Esophagus squamous epithelium (tissue), 5 donors: ENCODE measurements at regions not wholly inside any gene's neighbourhood (a gene's known extent, or its start where the extent isn't known, plus 50 kb on each side); places are given as distances from the start of the nearest gene placed in this dataset.

Experiments used
- DNase-seq: peaks from one replicate; lab custom pipeline; 2025; lab: John Stamatoyannopoulos, UW
- H3K27ac ChIP-seq, 4 donors: fragments of 200-600 bp; sonication (generic); one replicate each; pipeline ENCODE4 v1.5.1; 2016 to 2019; ENCODE audit warnings: mild to moderate bottlenecking in 1 of 4
- H3K27me3 ChIP-seq, 4 donors: fragments of 200-600 bp; sonication (generic); 1 replicate in 3 of 4; 2 replicates in 1 of 4; pipeline versions ENCODE4 v1.5.1 to v1.6.0; 2017 to 2021; ENCODE audit warnings: antibody characterized with exemption in 1 of 4
- H3K36me3 ChIP-seq, 3 donors: fragments of 200-600 bp; sonication (generic); one replicate each; pipeline ENCODE4 v1.5.1; 2016 to 2019
- H3K4me1 ChIP-seq, 3 donors: fragments of 200-600 bp; sonication (generic); one replicate each; pipeline ENCODE4 v1.5.1; 2017 to 2019
- H3K4me3 ChIP-seq, 4 donors: fragments of 200-600 bp; sonication (generic); 1 replicate in 3 of 4; 2 replicates in 1 of 4; pipeline ENCODE4 v1.5.1; 2016 to 2019; ENCODE audit warnings: mild to moderate bottlenecking in 2 of 4, moderate library complexity in 1 of 4
- H3K9me3 ChIP-seq, 3 donors: fragments of 200-600 bp; sonication (generic); one replicate each; pipeline ENCODE4 v1.5.1; 2016 to 2019
- POLR2A ChIP-seq, 4 donors: fragments of 450-650 bp; IDR thresholded peaks; one replicate each; pipeline ENCODE4 v1.6.1; 2017; ENCODE audit warnings: antibody characterized with exemption in 4 of 4, mild to moderate bottlenecking in 4 of 4, moderate library complexity in 3 of 4
- WGBS, 2 donors: methylation state at CpG; one replicate each; pipeline ENCODE4 v1.1.5; 2018; 5-methylcytosine and 5-hydroxymethylcytosine counted together
- intact Hi-C: fragments of 100-400 bp; cut with DNase I; formaldehyde crosslinking; loops from one replicate; pipeline ENCODE4 v1.15.0; 2022
- TF ChIP-seq, protein P1 (sequence below), 6 experiments: fragments of 450-650 bp in 4 of 6; fragments of 200-600 bp in 2 of 6; sonication (generic) in 2 of 6; IDR thresholded peaks; one replicate each; pipeline ENCODE4 v1.5.1; 2016 to 2019; ENCODE audit warnings: antibody characterized with exemption in 6 of 6, mild to moderate bottlenecking in 4 of 6, moderate library complexity in 4 of 6
- donor health status: DM: yes; HTN: yes; CAD: no.

DNA sequence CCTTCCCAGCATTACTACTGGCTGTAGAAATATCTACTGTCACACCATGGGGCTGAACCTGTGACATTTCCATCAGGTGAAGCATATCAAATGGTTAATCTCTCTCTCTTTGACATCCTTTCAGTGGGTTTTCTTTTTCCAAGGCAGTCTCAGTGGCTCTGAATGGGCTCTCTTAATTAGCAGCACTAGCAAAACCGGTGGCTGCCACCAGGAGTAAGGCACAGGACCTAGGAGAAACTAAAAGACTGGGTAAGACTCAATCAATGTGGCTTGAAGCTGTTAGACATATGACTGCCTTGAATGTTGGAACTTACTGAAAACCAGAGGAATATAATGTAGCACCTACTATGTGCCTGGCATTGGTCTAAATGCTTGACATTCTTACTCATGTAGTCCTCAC is 445.0 kb upstream of the KIF2A start:
- no peak for DNase-seq
- Histone ChIP-seq H3K4me1 (no peaks in the 10 kb centered on the region), H3K36me3 (no peaks in the 10 kb centered on the region), H3K27me3 (no peaks in the 10 kb centered on the region), H3K9me3 (no peaks in the 10 kb centered on the region), H3K27ac (no peak overlapping the region), H3K4me3 (no peak overlapping the region)
- TF ChIP-seq, protein P1, sequence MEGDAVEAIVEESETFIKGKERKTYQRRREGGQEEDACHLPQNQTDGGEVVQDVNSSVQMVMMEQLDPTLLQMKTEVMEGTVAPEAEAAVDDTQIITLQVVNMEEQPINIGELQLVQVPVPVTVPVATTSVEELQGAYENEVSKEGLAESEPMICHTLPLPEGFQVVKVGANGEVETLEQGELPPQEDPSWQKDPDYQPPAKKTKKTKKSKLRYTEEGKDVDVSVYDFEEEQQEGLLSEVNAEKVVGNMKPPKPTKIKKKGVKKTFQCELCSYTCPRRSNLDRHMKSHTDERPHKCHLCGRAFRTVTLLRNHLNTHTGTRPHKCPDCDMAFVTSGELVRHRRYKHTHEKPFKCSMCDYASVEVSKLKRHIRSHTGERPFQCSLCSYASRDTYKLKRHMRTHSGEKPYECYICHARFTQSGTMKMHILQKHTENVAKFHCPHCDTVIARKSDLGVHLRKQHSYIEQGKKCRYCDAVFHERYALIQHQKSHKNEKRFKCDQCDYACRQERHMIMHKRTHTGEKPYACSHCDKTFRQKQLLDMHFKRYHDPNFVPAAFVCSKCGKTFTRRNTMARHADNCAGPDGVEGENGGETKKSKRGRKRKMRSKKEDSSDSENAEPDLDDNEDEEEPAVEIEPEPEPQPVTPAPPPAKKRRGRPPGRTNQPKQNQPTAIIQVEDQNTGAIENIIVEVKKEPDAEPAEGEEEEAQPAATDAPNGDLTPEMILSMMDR (IDR thresholded peaks at IDR 0.05) = no peak
- no peak for TF ChIP-seq POLR2A (IDR thresholded peaks at IDR 0.05)
- intact Hi-C loops = no loop called here
- WGBS, 2 donors = 30% methylated on average over 1 of the region's 1 CpG; no CpG with 5 or more reads in 1 of the 2 donors

GRCh38 chr5:61866930-61867329 is 439.1 kb upstream of the KIF2A start:
- intact Hi-C loops = no loop called here
- no peaks in the 10 kb centered on the region for H3K27me3 ChIP-seq
- no peaks in the 10 kb centered on the region for H3K36me3 ChIP-seq
- H3K4me1 ChIP-seq = no peaks in the 10 kb centered on the region
- H3K9me3 ChIP-seq = peaks cover 0 to 10% (median 9%) of the 10 kb centered on the region in 3 donors
- DNase-seq = no peak
- H3K4me3 ChIP-seq = no peak overlapping the region
- WGBS, 2 donors = 0 to 21% methylated on average over 3 of the region's 3 CpGs
- TF ChIP-seq POLR2A (IDR thresholded peaks at IDR 0.05) = no peak
- TF ChIP-seq, protein P1 (IDR thresholded peaks at IDR 0.05) = no peak
- no peak overlapping the region for H3K27ac ChIP-seq

GRCh38 chr5:61869333-61869732 is 436.7 kb upstream of the KIF2A start:
- WGBS, 2 donors = 84 to 93% methylated on average over 2 of the region's 2 CpGs
- Histone ChIP-seq H3K27me3 (no peaks in the 10 kb centered on the region), H3K9me3 (peaks cover 0 to 14% (median 12%) of the 10 kb centered on the region in 3 donors), H3K4me3 (no peak overlapping the region), H3K27ac (no peak overlapping the region), H3K36me3 (no peaks in the 10 kb centered on the region), H3K4me1 (no peaks in the 10 kb centered on the region)
- DNase-seq = no peak
- intact Hi-C loops = no loop called here
- TF ChIP-seq, protein P1 (IDR thresholded peaks at IDR 0.05) = no peak
- no peak for TF ChIP-seq POLR2A (IDR thresholded peaks at IDR 0.05)

DNA sequence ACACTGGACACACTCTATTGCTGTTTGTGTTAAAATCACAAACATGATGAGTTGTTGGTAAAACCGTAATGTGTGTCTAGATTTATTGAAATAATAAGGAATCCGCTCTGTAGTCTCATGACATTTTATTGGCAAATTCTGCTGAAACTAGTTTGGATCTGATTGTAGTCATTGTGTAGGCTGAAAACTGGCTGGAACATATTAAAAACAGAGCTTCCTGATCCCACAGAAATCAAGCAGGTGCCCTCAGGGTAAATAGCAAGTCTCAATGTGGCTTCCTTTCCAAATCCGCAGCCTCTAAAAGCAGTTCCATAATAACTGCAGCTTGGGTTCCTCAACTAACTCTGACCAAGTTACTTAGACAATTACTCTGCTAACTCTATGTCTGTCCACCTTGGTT is 427.5 kb upstream of the KIF2A start:
- 51 to 59% methylated on average over 3 of the region's 3 CpGs for WGBS, 2 donors
- TF ChIP-seq, protein P1 (IDR thresholded peaks at IDR 0.05) = no peak
- TF ChIP-seq POLR2A (IDR thresholded peaks at IDR 0.05) = no peak
- intact Hi-C loops = no loop called here
- H3K4me3 ChIP-seq = no peak overlapping the region
- no peaks in the 10 kb centered on the region for H3K27me3 ChIP-seq
- no peaks in the 10 kb centered on the region for H3K4me1 ChIP-seq
- H3K27ac ChIP-seq = no peak overlapping the region
- DNase-seq = no peak
- no peaks in the 10 kb centered on the region for H3K36me3 ChIP-seq
- H3K9me3 ChIP-seq = no peaks in the 10 kb centered on the region

GRCh38 chr5:61881821-61882487 is 424.1 kb upstream of the KIF2A start:
- Histone ChIP-seq H3K27me3 (no peaks in the 10 kb centered on the region), H3K9me3 (no peaks in the 10 kb centered on the region), H3K4me1 (no peaks in the 10 kb centered on the region), H3K27ac (no peak overlapping the region), H3K4me3 (no peak overlapping the region), H3K36me3 (no peaks in the 10 kb centered on the region)
- TF ChIP-seq, protein P1 (IDR thresholded peaks at IDR 0.05) = no peak
- no peak for TF ChIP-seq POLR2A (IDR thresholded peaks at IDR 0.05)
- DNase-seq = no peak
- WGBS, 2 donors = 53 to 54% methylated on average over 6 of the region's 6 CpGs
- intact Hi-C loops = no loop called here
